Muscle layer of colon (tissue), 2 donors: ENCODE measurements at regions not wholly inside any gene's neighbourhood (a gene's known extent, or its start where the extent isn't known, plus 50 kb on each side); places are given as distances from the start of the nearest gene placed in this dataset.

Experiments
- H3K27ac ChIP-seq: one replicate; pipeline ENCODE4 v1.7.0; 2013; ENCODE audit warnings: low read depth, mild to moderate bottlenecking, low read length, moderate library complexity
- H3K27me3 ChIP-seq, 2 donors: one replicate each; pipeline ENCODE4 v1.7.0; 2013; ENCODE audit warnings: low read length in 2 of 2, mild to moderate bottlenecking in 2 of 2; ENCODE audit not compliant: insufficient read depth in 2 of 2, control insufficient read depth in 1 of 2
- H3K36me3 ChIP-seq: one replicate; pipeline ENCODE4 v1.7.0; 2013; ENCODE audit warnings: mild to moderate bottlenecking, low read length; ENCODE audit not compliant: insufficient read depth
- H3K4me1 ChIP-seq: one replicate; pipeline ENCODE4 v1.7.0; 2013; ENCODE audit warnings: mild to moderate bottlenecking, low read length; ENCODE audit not compliant: insufficient read depth
- H3K4me3 ChIP-seq, 2 donors: one replicate each; pipeline ENCODE4 v1.7.0; 2013; ENCODE audit warnings: low read length in 2 of 2, low read depth in 1 of 2, mild to moderate bottlenecking in 1 of 2, moderate library complexity in 1 of 2
- H3K9ac ChIP-seq: one replicate; pipeline ENCODE4 v1.7.0; 2013; ENCODE audit warnings: low read length
- H3K9me3 ChIP-seq: one replicate; pipeline ENCODE4 v1.7.0; 2013; ENCODE audit warnings: mild to moderate bottlenecking, low read length
- donor health status: abdominal sarcoma.
- donor health status: Adenocarcinoma of cecum.

DNA sequence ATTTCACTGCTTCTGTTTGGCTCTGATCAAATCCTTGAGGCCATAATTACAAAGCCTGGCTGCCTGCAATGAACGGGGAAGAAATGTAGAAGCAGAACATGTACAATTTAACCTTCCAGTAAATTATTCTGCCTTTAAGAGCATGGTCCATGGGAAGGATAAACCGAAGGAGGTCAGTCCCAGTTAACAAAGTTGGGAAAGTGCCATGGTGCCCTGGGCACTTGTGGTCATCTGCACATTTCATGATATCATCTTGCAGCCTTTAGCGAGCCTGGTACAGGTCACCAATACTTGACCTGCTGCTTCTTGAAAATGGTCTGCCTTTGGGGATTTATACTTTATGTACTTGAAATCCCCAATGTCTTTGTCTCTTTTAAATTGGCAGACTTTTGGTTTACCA, 175.9 kb upstream of the KITLG start:
- Histone ChIP-seq H3K27me3 (no peaks in the 10 kb centered on the region), H3K9me3 (no peaks in the 10 kb centered on the region), H3K36me3 (no peaks in the 10 kb centered on the region), H3K9ac (no peak overlapping the region), H3K4me3 (no peak overlapping the region), H3K4me1 (peaks cover 9% of the 10 kb centered on the region), H3K27ac (no peak overlapping the region)

DNA sequence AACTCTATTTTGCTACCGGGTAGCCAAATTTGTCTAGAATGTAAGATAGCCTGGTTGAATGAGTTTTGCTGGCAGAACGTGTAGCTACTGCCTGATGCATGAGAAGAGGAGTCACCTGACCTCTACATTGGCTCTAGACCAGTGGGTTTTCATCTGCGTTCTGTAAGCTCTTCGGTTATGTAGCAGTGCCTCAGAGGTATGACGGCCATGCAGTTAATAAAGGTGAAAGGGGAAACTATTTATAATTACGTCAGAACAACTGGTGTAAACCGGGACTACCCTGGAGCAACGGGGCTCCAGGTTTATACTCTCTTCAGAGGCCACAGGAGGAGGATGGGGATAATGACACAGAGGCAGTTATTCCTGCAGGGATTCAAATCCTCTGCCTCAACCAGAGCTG, 173.4 kb upstream of the KITLG start:
- H3K4me1 ChIP-seq: peaks cover 9% of the 10 kb centered on the region
- H3K27ac ChIP-seq: no peak overlapping the region
- no peaks in the 10 kb centered on the region for H3K27me3 ChIP-seq
- no peaks in the 10 kb centered on the region for H3K9me3 ChIP-seq
- H3K4me3 ChIP-seq: no peak overlapping the region
- no peak overlapping the region for H3K9ac ChIP-seq
- H3K36me3 ChIP-seq: no peaks in the 10 kb centered on the region

DNA sequence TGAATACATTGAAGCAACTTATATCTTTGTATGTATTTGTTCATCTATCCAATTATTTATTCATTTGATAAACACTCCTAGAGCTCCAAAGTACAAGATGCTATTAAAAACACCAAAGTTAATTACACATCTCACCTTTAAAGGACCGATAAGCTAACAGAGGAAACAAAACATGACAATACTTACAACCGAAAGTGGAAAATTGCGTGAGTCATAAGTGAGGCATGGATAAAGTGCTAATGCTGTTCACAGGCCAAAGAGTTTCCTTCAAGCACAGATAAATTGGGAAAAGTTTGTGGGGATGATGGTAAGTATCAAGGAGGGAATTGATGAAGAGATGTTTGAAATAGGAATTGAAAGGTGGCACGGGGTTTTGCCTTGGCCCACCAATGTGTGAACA, 172.8 kb upstream of the KITLG start:
- Histone ChIP-seq H3K4me3 (no peak overlapping the region), H3K36me3 (no peaks in the 10 kb centered on the region), H3K27ac (no peak overlapping the region), H3K27me3 (no peaks in the 10 kb centered on the region), H3K4me1 (peaks cover 9% of the 10 kb centered on the region), H3K9me3 (no peaks in the 10 kb centered on the region), H3K9ac (no peak overlapping the region)

DNA sequence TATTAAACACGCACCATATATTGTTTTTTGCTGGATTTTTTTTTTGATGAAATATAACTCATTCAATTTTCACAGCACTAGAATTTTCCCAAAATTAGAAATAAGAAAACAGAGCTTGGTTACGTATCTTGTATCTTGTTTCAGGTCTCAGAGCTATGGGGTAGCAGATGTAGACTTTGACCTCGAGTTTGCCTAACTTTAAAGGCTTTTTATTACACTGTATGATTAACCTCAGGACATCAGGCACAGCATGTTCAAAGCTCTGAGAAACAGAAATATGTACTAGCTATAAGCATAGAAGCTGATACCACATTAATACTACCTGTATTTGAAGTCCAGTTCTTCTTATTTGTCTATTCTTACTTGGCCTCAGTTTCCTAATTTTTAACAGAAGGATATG, 171.9 kb upstream of the KITLG start:
- Histone ChIP-seq H3K4me1 (peaks cover 9% of the 10 kb centered on the region), H3K27ac (no peak overlapping the region), H3K9ac (no peak overlapping the region), H3K9me3 (no peaks in the 10 kb centered on the region), H3K27me3 (no peaks in the 10 kb centered on the region), H3K36me3 (no peaks in the 10 kb centered on the region), H3K4me3 (no peak overlapping the region)

DNA sequence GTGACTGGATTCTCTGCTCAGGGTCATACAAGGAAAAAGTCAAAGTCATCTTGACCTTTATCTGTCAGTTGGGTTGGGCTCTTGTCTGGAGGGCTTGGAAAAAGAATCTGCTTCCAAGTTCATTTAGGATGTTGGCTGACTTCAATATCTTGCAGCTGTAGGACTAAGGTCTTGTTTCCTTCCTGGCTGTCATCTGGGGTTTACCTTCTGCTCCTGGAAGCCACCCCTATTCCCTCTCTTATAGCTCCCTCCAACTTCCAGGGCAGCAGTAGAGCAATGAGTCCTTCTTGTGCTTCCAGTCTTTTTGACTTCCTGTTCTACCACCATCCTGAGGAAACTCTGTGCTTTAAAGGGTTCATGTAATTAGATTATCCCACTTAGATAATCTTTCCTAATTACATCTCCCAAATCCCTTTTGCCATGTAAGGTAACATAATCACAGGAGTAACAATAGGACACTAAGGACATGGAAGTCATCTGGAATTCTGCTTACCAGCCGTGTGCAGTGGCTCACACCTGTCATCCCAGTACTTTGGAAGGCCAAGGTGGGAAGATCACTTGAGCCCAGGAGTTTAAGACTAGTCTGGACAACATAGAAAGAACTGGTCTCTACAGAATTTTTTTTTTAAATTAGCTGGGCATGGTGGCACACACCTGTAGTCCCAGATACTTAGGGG, 170.7 kb upstream of the KITLG start:
- Histone ChIP-seq H3K9ac (no peak overlapping the region), H3K9me3 (no peaks in the 10 kb centered on the region), H3K4me1 (peaks cover 9% of the 10 kb centered on the region), H3K4me3 (no peak overlapping the region), H3K36me3 (no peaks in the 10 kb centered on the region), H3K27ac (no peak overlapping the region), H3K27me3 (no peaks in the 10 kb centered on the region)

DNA sequence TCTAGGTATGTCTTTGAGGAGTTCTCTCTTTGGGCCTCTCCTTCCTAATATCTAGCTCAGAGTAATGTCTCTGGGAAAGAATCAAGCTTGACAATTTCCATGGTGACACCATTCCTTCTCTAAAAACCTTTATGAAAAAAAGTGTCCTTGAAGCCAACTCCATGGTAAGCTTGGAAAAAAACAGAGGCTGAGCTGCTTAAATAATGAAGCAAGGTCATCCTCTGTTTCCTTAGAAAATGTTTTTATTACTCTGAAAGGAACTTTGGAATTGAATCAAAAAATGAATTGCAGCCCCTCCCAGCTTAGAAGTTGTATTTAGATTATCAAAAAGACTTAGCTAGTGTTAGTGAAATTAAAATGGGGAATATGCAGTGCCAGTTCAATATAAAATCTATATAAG, 166.1 kb upstream of the KITLG start:
- H3K4me3 ChIP-seq: no peak overlapping the region
- no peaks in the 10 kb centered on the region for H3K36me3 ChIP-seq
- no peaks in the 10 kb centered on the region for H3K27me3 ChIP-seq
- no peak overlapping the region for H3K27ac ChIP-seq
- H3K9me3 ChIP-seq: no peaks in the 10 kb centered on the region
- H3K9ac ChIP-seq: no peak overlapping the region
- no peaks in the 10 kb centered on the region for H3K4me1 ChIP-seq

DNA sequence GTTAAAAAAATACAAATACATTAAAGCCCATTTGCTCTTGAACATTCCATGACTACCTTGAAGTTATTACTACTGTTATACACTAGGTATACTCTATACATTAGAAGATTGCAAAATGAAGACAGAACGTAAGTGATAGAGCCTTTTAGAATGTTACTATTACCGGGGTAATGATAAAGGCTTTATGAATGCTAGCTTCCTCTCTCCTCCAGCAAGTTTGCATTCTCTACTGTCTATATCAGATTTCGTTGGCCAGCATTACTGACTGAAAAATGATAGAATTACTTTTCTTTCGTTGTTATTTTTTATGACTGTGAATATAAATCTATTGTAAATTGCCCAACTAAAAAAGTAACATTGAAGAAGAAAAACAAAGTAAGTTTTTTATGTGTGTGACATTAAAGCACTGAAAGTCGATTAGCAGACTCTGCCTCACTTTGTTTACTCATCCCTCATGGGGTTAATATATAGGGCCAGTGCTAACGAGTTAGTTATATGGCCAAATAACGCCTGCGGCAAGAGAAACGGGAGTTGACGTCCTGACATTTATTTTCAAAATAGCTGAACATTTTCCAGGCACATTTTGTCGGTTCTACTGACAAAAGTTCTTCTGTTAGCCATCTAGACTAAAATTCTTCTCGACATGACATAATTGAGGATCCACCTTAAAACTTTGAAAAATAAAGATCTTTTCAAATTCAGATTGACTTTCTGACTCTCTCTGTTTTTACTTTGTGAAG, 163.8 kb upstream of the KITLG start:
- Histone ChIP-seq H3K36me3 (no peaks in the 10 kb centered on the region), H3K27ac (no peak overlapping the region), H3K4me1 (no peaks in the 10 kb centered on the region), H3K9me3 (no peaks in the 10 kb centered on the region), H3K4me3 (no peak overlapping the region), H3K9ac (no peak overlapping the region), H3K27me3 (no peaks in the 10 kb centered on the region)

DNA sequence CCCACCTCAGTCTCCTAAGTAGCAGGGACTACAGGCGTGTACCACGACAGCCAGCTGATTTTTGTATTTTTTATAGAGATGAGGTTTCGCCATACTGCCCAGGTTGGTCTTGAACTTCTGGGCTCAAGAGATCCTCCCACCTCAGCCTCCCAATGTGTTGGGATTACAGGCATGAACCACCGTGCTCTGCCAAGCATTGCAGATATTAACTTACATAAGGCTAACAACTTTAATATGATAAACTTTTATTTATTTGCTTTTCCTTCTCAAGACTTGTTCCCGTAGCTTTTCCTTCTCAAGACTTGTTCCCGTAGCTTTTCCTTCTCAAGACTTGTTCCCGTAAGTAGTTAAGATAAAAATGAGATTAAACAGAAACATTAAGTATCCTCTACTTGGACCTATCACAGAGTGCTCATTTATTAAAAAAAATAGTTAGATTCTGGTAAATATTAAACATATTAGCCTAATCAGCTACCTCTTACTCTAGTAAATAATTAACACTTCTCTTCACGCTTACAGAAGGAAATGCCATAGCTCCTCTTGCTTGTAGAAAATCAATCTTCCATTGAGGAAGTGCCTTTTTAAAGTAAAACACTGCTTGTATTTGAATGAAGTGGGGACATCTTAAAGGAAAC, 157.7 kb upstream of the KITLG start:
- H3K9me3 ChIP-seq: no peaks in the 10 kb centered on the region
- H3K27me3 ChIP-seq: no peaks in the 10 kb centered on the region
- H3K9ac ChIP-seq: no peak overlapping the region
- H3K36me3 ChIP-seq: no peaks in the 10 kb centered on the region
- H3K27ac ChIP-seq: no peak overlapping the region
- H3K4me1 ChIP-seq: no peaks in the 10 kb centered on the region
- no peak overlapping the region for H3K4me3 ChIP-seq

DNA sequence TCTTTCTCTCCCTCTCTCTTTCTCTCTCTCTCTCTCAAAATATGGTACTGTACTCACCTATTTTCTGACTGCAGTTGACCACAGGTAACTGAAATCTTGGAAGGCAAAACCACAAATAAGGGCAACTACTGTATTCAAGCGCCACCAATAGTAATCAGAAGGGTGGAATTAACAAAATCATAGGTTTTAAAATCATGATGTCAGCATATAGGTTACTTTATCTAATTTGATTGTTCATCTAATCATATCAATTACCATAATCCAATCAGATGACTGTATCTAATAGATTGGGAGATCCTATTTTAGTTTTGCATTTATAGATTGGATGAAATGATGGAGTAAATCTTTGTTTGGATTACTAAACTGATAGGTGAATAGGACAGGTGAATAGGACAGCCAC, 155.8 kb upstream of the KITLG start:
- Histone ChIP-seq H3K27me3 (no peaks in the 10 kb centered on the region), H3K4me1 (no peaks in the 10 kb centered on the region), H3K9me3 (no peaks in the 10 kb centered on the region), H3K9ac (no peak overlapping the region), H3K4me3 (no peak overlapping the region), H3K27ac (no peak overlapping the region), H3K36me3 (no peaks in the 10 kb centered on the region)

DNA sequence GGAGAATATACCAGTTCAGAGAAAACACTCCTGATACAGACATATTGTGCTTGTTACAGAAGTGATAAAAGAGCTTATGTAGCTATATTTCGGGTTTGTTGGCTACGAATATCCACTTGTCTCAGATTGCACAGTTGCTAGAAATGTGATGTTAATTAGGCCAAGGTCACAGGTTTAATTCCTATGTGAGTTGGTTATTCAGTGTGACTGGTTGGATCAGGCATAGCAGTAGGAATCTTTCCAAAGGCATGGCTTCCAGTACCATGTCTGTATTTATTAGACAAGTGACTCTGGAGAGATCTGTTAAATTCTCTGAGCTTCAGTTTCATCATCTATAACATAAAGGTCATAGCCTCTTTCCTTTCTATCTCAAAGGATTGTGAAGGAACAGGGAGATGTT, 152.7 kb upstream of the KITLG start:
- no peaks in the 10 kb centered on the region for H3K27me3 ChIP-seq
- no peaks in the 10 kb centered on the region for H3K9me3 ChIP-seq
- H3K4me3 ChIP-seq: no peak overlapping the region
- no peak overlapping the region for H3K9ac ChIP-seq
- no peaks in the 10 kb centered on the region for H3K4me1 ChIP-seq
- H3K36me3 ChIP-seq: no peaks in the 10 kb centered on the region
- no peak overlapping the region for H3K27ac ChIP-seq

DNA sequence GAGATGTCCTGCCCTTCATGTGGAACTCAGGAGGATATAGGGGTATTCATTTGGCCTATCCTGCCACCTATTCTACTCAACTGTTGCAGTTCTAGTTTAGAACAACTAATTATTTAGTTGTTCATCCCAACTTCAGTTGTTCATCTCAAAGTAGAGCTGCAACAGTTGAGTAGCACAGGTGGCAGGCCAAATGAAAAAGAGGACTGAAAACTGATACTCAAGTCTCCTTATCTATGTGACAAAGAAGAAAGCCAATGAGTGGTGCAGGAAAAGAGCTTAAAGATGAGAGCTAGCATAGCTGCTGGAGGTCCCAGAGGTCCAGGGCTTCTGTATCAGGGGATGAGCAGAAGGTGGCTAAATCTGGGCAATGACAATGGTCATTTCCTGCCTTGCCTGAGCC, 148.9 kb upstream of the KITLG start:
- no peak overlapping the region for H3K4me3 ChIP-seq
- no peaks in the 10 kb centered on the region for H3K4me1 ChIP-seq
- no peaks in the 10 kb centered on the region for H3K36me3 ChIP-seq
- no peaks in the 10 kb centered on the region for H3K27me3 ChIP-seq
- no peaks in the 10 kb centered on the region for H3K9me3 ChIP-seq
- no peak overlapping the region for H3K27ac ChIP-seq
- H3K9ac ChIP-seq: no peak overlapping the region
